RWPE1 (cell line): ENCODE measurements at regions not wholly inside any gene's neighbourhood (a gene's known extent, or its start where the extent isn't known, plus 50 kb on each side); places are given as distances from the start of the nearest gene placed in this dataset.

Source experiments
- CTCF ChIA-PET: fragments of 350-600 bp; sonication (Branson Sonifier 250); formaldehyde crosslinking; extraction: SDS; loops from one replicate; lab custom pipeline; 2021; lab: Yijun Ruan, JAX
- POLR2A ChIA-PET: fragments of 400-600 bp; formaldehyde crosslinking; extraction: SDS; loops from one replicate; lab custom pipeline; 2020; ENCODE audit warnings: antibody characterized with exemption; ENCODE audit not compliant: low non-redundant PET; lab: Yijun Ruan, JAX
- DNase-seq: peaks from one replicate; pipeline ENCODE4 v3.0.0; 2012; ENCODE audit warnings: low spot score
- H3K27ac ChIP-seq: fragments of 450-650 bp; 2 replicates; pipeline ENCODE4 v1.5.1; 2017
- TF ChIP-seq, protein P1 (sequence below): fragments of 450-650 bp; conservative IDR thresholded peaks from 2 replicates; pipeline ENCODE4 v1.5.1; 2017; ENCODE audit warnings: low read depth, mild to moderate bottlenecking

GRCh38 chr7:51455948-51456347 is 139.3 kb upstream of the COBL start:
- TF ChIP-seq, protein P1, sequence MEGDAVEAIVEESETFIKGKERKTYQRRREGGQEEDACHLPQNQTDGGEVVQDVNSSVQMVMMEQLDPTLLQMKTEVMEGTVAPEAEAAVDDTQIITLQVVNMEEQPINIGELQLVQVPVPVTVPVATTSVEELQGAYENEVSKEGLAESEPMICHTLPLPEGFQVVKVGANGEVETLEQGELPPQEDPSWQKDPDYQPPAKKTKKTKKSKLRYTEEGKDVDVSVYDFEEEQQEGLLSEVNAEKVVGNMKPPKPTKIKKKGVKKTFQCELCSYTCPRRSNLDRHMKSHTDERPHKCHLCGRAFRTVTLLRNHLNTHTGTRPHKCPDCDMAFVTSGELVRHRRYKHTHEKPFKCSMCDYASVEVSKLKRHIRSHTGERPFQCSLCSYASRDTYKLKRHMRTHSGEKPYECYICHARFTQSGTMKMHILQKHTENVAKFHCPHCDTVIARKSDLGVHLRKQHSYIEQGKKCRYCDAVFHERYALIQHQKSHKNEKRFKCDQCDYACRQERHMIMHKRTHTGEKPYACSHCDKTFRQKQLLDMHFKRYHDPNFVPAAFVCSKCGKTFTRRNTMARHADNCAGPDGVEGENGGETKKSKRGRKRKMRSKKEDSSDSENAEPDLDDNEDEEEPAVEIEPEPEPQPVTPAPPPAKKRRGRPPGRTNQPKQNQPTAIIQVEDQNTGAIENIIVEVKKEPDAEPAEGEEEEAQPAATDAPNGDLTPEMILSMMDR = no peak
- no peak overlapping the region for H3K27ac ChIP-seq
- ChIA-PET POLR2A (no interaction called here), CTCF (interaction anchor here (0.5 to 0.7 kb wide), 4 partner anchors 594 to 1887 kb away, joined by 3 to 6 read pairs (median 3); no protein-coding TSS in a partner anchor)
- no peak for DNase-seq

DNA sequence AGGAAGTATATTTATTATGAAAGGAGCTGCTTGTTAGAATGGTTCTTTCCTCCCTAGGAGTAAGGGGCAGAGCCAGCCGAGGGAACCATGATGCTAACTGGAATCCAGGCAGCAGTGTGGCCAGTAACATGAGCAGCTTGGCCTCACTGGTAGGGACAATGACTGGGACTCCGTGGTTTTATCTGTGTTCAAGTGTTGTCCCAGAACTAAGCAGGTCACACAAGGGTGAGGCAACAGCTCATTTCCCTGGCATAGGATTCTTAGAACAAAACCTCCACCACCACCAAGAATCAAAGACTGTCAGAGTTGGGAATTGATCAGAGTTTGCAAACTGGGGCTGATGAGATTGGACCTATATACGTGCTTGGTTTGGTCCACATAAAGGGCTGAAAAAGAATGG is 138.9 kb upstream of the COBL start:
- TF ChIP-seq, protein P1 = no peak
- ChIA-PET CTCF (interaction anchor here (0.5 to 1.4 kb wide), 4 partner anchors 26 to 1250 kb away, joined by 3 to 7 read pairs (median 3); no protein-coding TSS in a partner anchor), POLR2A (no interaction called here)
- H3K27ac ChIP-seq = no peak overlapping the region
- no peak for DNase-seq

DNA sequence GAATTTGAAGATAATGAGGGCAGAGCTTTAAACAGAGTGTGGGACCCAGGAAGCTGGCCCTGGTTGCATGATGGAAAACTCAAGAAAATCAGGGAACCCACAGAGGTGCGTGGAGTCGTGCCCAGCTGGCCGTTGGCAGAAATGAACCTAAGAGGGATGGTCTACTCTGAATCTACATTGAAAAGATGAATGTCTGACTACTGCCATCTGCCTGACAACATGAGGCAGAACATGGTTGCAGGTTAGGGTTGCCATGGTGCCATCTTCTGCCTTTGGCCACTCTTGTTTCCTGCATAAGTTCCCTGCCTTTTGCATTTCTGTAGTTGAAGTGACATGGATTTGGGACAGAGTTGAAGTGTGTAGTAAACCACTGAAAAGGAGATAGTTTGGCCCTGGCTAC is 138.5 kb upstream of the COBL start:
- TF ChIP-seq, protein P1 = no peak
- POLR2A ChIA-PET = no interaction called here
- no peak overlapping the region for H3K27ac ChIP-seq
- CTCF ChIA-PET = interaction anchor here (0.6 to 1.4 kb wide), 2 partner anchors 25 to 595 kb away, joined by 3 to 7 read pairs; no protein-coding TSS in a partner anchor
- DNase-seq = no peak

GRCh38 chr7:51452694-51453093 is 136.1 kb upstream of the COBL start:
- no peak for DNase-seq
- TF ChIP-seq, protein P1 = no peak
- H3K27ac ChIP-seq = no peak overlapping the region
- POLR2A ChIA-PET = no interaction called here
- CTCF ChIA-PET = no interaction called here

DNA sequence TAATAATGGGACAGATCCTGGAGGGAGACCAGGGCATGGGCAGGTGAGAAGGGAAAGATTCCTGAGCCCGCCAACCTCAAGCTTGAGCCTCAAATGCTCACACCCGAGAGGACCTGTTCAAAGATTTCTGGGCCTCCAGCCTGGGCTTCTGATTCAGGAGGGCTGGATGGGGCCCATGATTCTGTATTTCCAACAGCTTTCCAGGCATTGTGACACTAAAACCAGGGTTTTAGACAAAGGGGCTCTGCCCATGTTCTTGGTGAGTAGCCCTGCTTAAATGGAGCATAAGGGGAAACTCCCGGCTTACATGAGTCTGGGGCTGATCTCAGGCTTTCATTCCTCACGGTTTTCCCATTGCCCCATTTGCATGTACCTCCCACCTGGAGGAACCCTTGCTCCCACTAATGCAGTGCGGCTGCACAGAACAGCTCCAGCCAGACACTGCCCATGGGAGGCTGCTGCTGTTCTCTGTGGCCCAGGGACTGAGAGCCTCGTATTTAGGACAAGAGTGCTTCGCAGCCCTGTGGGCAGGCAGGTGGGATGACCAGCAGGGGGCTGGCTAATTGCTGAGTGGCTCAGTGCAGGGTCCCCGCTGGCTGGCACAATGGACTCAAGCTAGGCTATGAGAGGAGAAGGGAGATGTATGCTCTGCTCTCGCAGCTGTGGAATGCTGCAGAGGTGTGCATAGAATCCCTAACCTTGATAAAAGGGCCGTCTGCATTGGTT is 135.3 kb upstream of the COBL start:
- TF ChIP-seq, protein P1 = no peak
- ChIA-PET POLR2A (no interaction called here), CTCF (interaction anchor here (1.0 kb wide), 1 partner anchor 278 kb away, joined by 3 read pairs; no protein-coding TSS in a partner anchor)
- H3K27ac ChIP-seq = no peak overlapping the region
- DNase-seq = no peak

DNA sequence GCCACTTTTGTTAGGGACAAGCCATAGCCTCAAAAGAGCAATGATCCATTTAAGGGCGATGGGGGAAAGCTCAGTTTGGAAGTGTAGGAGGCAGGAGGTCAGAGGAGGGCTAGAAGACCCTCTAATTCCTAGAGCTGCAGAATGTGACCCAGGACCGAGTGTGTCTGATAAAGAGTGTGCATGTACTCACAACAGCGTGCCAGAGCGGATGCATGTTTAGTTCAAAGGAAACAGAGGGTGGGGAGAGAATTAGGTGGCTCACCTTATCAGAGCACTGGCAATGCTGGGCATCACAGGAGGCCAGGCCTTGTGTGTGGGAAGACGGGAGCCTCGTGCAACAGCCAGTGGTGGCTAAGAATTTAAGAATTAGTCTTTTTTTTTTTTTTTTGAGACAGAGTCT is 133.9 kb upstream of the COBL start:
- ChIA-PET CTCF (no interaction called here), POLR2A (no interaction called here)
- H3K27ac ChIP-seq = no peak overlapping the region
- TF ChIP-seq, protein P1 = no peak
- no peak for DNase-seq
